Right lobe of liver (tissue), 4 donors: ENCODE measurements at regions not wholly inside any gene's neighbourhood (a gene's known extent, or its start where the extent isn't known, plus 50 kb on each side); places are given as distances from the start of the nearest gene placed in this dataset.

Experiments
- POLR2A ChIP-seq: fragments of 450-650 bp; IDR thresholded peaks from one replicate; pipeline ENCODE4 v1.6.1; 2017; ENCODE audit warnings: antibody characterized with exemption, mild to moderate bottlenecking
- TF ChIP-seq, protein P1 (sequence below), 4 donors: fragments of 200-600 bp in 3 of 4; fragments of 450-650 bp in 1 of 4; IDR thresholded peaks; one replicate each; pipeline versions ENCODE4 v1.5.1 to v1.8.0; 2016 to 2022; ENCODE audit warnings: antibody characterized with exemption in 4 of 4, mild to moderate bottlenecking in 2 of 4
- donor health status: DM: no; HTN: no; CAD: no.
- donor health status: DM: no; HTN: no; CAD: no.
- donor health status: DM: no; HTN: yes; CAD: no.

DNA sequence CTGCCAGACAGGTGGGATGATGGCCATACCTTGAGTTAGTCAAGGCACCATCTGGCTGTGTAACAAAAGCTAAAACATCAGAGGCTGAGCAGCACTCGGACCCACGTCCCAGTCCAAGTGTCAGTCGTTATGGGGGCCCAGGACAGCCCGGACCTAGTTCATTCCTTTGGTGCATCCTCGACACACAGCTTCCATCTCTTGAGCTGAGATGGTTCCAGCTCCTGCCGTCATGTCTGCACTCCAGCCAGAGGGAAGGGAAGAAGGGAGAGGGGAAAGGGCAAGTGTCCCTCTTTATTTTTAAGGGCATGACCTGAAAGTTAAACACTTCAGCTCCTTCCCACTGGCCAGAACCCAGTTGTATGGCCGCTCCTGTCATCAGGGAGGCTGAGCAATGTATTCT is 218.0 kb downstream of the SEC14L1 start:
- TF ChIP-seq, protein P1, sequence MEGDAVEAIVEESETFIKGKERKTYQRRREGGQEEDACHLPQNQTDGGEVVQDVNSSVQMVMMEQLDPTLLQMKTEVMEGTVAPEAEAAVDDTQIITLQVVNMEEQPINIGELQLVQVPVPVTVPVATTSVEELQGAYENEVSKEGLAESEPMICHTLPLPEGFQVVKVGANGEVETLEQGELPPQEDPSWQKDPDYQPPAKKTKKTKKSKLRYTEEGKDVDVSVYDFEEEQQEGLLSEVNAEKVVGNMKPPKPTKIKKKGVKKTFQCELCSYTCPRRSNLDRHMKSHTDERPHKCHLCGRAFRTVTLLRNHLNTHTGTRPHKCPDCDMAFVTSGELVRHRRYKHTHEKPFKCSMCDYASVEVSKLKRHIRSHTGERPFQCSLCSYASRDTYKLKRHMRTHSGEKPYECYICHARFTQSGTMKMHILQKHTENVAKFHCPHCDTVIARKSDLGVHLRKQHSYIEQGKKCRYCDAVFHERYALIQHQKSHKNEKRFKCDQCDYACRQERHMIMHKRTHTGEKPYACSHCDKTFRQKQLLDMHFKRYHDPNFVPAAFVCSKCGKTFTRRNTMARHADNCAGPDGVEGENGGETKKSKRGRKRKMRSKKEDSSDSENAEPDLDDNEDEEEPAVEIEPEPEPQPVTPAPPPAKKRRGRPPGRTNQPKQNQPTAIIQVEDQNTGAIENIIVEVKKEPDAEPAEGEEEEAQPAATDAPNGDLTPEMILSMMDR (IDR thresholded peaks at IDR 0.05), result no peak
- TF ChIP-seq POLR2A, result no peak
